HTR-8/SVneo (cell line): ENCODE measurements at regions not wholly inside any gene's neighbourhood (a gene's known extent, or its start where the extent isn't known, plus 50 kb on each side); places are given as distances from the start of the nearest gene placed in this dataset.
"Not testable (repeated sequence)": the region's sequence is repeated elsewhere in the genome, so short reads cannot be mapped to it uniquely, and the experiment has no call there.

Source experiments
- DNase-seq: peaks from one replicate; pipeline ENCODE4 v3.0.0; 2011; ENCODE audit warnings: low spot score, mixed read lengths; ENCODE audit not compliant: insufficient read length
- FAIRE-seq: peaks from 2 replicates; lab custom pipeline; 2011; peaks lifted over from hg19 to GRCh38; lab: Jason Lieb, UNC

- DNase-seq (no peak), FAIRE-seq (no peak)
Measured at GRCh38 chr10:107971411-107971810, 806.9 kb upstream of the SORCS1 start.

- DNase-seq (no peak), FAIRE-seq (no peak)
Measured at GRCh38 chr10:107970512-107970911, 806.0 kb upstream of the SORCS1 start.

- no peak for FAIRE-seq
- no peak for DNase-seq
Measured at GRCh38 chr10:107969936-107970335, 805.4 kb upstream of the SORCS1 start.

GRCh38 chr10:107966826-107967225 lies 802.3 kb upstream of the SORCS1 start:
- DNase-seq (no peak), FAIRE-seq (no peak)

- DNase-seq = no peak
- no peak for FAIRE-seq
Measured at GRCh38 chr10:107952649-107953556, 788.4 kb upstream of the SORCS1 start.

- not testable (repeated sequence) for DNase-seq, FAIRE-seq
Measured at GRCh38 chr10:107950411-107951062, 786.0 kb upstream of the SORCS1 start.

- FAIRE-seq (no peak), DNase-seq (no peak)
Measured at GRCh38 chr10:107942826-107943225, 778.3 kb upstream of the SORCS1 start.

GRCh38 chr10:107933076-107933475 lies 768.6 kb upstream of the SORCS1 start:
- FAIRE-seq (no peak), DNase-seq (no peak)

GRCh38 chr10:107931808-107932207 lies 767.3 kb upstream of the SORCS1 start:
- FAIRE-seq = no peak
- no peak for DNase-seq

- DNase-seq = no peak
- no peak for FAIRE-seq
Measured at GRCh38 chr10:107930037-107930436, 765.5 kb upstream of the SORCS1 start.

GRCh38 chr10:107924458-107924857 lies 760.0 kb upstream of the SORCS1 start:
- FAIRE-seq (no peak), DNase-seq (no peak)

GRCh38 chr10:107919626-107920235 lies 755.2 kb upstream of the SORCS1 start:
- no peak for FAIRE-seq
- DNase-seq = no peak

GRCh38 chr10:107918171-107918570 lies 753.7 kb upstream of the SORCS1 start:
- DNase-seq (no peak), FAIRE-seq (no peak)

GRCh38 chr10:107915215-107915610 lies 750.7 kb upstream of the SORCS1 start:
- DNase-seq (no peak), FAIRE-seq (no peak)

- DNase-seq (no peak), FAIRE-seq (no peak)
Measured at GRCh38 chr10:107914450-107915214, 750.1 kb upstream of the SORCS1 start.

- DNase-seq (no peak), FAIRE-seq (no peak)
Measured at GRCh38 chr10:107913317-107914294, 749.1 kb upstream of the SORCS1 start.

GRCh38 chr10:107901076-107901475 lies 736.6 kb upstream of the SORCS1 start:
- DNase-seq = no peak
- FAIRE-seq = no peak

- no peak for FAIRE-seq
Measured at GRCh38 chr10:107900131-107900530, 735.6 kb upstream of the SORCS1 start.

GRCh38 chr10:107899502-107900062 lies 735.1 kb upstream of the SORCS1 start:
- no peak for FAIRE-seq

More at GRCh38 chr10:107900131-107900530, 735.6 kb upstream of the SORCS1 start:
- no peak for DNase-seq

More at GRCh38 chr10:107899502-107900062, 735.1 kb upstream of the SORCS1 start:
- no peak for DNase-seq
